Cerebellar cortex (tissue), 1 donor: ENCODE measurements at regions not wholly inside any gene's neighbourhood (a gene's known extent, or its start where the extent isn't known, plus 50 kb on each side); places are given as distances from the start of the nearest gene placed in this dataset.
"Not testable (repeated sequence)": the region's sequence is repeated elsewhere in the genome, so short reads cannot be mapped to it uniquely, and the experiment has no call there.

ENCODE experiments used
- DNase-seq: peaks from one replicate; pipeline ENCODE4 v3.0.0-alpha.2; 2015; ENCODE audit warnings: low spot score

DNA sequence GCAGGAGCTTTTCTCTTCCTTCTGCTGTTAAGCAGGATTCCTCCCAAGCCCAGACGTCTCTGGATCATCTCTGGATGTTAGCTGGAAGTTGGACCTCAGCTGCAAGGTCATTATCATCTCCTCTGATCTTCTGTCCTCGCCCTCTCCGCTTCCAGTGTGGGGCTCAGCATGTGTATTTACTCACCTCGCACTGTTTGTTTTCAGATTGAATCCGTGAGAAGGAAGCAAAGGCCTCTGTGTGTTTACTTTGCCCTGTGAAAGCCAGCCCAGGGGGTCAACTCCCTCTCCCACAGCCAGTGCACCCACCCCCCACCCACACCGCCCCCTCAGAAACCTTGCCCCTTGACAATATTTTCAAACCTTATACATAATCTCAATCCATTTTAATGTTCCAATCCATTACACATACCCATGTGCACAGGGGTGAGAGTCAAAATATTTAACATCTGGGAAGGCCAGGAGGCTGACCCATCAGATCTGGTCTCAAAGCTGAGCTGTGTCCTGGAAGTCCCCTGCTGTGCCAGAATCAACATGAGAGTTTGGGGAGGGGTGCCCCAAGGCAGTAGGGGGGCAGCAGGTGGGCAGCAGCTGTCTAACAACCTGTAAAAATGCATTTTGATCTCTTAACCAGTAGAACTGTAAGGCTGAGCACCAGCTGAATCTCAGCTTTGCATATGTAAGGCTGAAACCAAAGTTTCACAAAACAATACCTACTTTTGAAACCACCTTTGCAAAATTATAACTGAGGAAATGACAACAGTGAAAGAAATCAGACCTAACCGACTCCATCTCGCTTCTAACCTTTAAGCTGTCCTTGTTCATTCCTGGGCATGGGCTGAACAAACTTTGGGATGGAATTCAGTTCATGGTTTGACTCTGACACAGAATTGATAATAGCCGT, 157.9 kb downstream of the ZNF664 start:
- DNase-seq = no peak

DNA sequence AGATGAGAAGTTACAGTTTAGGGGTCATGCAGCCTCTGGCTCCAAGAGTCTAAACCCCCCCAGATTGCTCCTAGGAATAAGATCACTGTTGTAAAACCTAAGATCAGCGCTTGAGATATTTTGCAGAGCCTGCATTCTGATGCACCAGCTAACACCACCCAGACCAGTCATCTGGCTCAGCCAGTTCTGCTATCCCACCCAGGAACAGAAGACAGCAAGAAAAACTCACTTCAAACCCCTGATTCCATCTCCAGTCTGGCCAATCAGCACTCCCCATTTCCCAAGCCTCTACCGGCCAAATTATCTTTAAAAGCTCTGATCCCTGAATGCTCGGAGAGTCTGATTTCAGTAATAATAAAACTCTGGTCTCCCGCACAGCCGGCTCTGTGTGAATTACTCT, 158.6 kb downstream of the ZNF664 start:
- DNase-seq = no peak

- DNase-seq = no peak
Measured at GRCh38 chr12:124132530-124132929, 159.5 kb downstream of the ZNF664 start.

GRCh38 chr12:124136796-124137195, 158.1 kb upstream of the RFLNA start:
- DNase-seq = no peak

GRCh38 chr12:124140944-124141486, 153.9 kb upstream of the RFLNA start:
- DNase-seq = no peak

GRCh38 chr12:124141611-124142010, 153.3 kb upstream of the RFLNA start:
- DNase-seq = not testable (repeated sequence)

DNA sequence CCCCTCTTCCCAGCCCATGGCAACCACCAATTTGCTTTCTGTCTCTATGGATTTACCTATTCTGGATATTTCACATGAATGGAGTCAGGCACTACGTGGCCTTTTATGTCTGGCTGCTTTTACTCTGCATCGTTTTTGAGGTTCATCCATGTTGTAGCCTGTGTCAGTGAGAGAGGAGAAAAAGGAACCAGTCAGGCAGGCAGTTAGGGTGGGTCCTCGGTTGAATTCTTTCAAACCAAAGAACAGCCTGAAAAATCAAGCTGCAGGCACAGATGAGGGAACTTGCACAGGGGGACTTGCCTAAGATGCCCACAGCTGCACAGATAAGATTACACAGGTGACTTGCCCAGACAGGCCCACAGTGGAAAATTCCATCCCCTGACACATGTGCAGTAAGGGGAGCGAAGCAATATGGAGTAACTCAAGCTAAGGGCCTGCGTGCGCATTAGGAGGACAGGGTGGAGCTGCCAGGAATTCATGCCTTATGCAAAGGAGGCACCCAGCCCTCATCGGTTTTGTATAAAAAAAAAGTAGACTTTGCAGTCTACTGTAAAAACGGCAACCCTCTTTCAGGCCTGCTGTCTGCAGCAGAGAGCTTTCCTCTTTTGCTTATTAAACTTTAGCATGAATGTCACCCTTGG, 152.4 kb upstream of the RFLNA start:
- no peak for DNase-seq

DNA sequence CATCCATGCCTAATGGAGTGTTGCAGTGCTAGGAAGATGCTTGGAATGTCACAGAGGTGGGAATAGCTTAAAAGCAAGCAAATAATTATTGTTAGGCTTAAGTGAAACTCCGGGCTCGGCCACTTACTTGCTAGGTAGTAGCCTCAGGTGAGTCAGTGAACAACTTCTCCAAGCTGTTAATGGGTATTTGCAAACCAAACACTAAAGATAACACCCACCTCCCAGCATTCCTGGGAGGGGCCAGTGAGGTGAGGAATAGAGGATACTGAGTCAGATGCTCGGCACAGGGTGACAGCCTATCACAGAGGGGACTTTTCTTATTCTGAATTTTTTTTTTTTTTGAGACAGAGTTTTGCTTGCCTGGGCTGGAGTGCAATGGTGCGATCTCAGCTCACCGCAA, 151.2 kb upstream of the RFLNA start:
- DNase-seq = no peak

- DNase-seq = no peak
Measured at GRCh38 chr12:124144531-124145194, 150.2 kb upstream of the RFLNA start.

DNA sequence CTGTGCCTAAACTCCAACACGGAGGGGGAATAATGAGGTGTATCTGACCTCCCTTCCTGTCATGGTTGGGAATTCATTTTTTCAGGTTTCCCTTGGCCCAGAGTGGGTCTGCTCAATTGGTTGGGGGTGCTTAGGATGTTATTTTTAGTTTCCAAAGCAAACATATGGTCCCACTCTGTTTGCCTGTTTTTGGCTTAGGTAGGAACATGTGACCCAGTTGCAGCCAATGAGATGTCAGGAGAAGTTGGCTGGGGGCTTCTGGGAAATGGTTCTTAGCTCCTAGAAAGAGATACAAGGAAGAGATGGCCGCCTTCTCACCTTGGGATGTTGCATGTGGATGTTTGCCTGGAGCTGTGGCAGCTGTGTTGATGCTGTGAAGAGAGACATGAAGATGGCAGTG, 147.9 kb upstream of the RFLNA start:
- no peak for DNase-seq

DNA sequence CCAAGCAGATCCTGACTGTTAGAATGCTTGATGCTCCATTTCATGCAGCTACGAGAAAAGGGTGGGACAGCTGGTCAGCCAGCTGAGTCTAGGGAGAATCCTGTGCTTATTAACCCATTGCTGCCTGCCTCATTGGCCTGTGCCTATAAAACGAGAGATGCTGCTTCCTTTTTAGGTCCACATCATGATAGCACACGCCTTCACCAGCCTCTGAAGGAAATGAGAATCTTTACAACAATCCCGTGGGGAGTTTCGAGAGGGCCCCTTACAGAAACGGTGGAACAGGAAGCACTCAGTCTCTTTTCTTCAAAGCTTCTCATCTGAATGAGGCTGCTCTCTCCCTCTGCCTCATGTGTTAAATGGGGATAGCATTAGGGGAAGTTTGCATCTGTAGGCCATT, 147.3 kb upstream of the RFLNA start:
- no peak for DNase-seq

DNA sequence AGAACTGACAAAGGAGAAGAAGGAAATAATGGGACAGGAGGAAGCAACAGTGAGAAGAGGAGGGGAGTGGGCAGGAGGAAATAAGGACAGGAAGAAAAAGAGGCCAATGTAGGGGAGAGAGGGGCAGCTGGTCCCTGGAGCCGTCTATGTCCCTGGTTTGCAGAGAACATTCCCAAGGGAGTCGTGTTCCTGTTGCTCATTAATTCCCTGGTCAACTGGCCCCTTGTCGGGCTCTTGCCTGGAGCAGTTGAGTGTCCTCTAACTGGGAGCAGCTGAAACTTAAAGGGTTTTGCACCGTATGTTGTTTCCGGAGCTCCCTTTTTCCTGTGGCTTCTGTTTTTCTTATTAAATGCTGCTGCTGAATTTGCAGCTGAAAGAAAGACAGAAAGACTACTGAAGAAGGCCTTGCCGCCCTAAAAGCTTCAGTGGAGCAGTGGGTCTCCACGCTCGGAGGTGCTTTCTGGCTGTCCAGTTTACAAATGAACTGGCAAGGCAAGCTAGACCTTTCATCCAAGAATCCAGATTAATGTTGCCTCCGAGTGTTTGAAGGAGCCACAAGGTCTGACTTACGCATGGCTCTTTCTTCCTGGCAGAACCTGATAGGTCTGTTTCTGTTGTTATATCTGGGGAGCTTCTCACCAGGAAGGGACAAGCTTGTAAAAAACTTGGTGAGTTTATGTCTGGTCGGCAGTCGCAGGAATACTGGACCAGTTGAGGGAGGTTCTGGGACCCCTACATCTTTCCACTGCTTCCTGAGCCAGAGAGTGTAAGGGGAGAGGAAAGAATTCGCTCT, 146.2 kb upstream of the RFLNA start:
- no peak for DNase-seq

- DNase-seq = no peak
Measured at GRCh38 chr12:124149287-124149686, 145.6 kb upstream of the RFLNA start.

DNA sequence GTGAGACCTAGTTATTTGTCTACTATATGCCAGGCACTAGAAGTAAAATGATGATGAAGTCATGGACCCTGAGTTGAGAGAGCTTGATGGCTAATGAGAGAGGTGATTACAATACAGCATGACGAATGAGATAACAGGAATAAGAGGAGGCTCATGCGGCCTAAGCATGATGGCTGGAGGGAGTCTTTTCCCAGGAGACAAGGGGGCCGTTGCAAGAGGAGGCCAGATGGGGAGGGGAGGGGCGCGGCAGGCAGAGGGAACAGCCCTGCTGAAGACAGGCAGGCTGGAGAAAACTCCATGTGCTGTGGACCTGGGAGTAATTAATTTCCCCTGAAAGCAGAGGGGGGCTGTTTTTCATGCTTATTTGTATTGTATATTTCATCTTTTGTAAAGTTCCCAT, 144.7 kb upstream of the RFLNA start:
- DNase-seq = no peak

DNA sequence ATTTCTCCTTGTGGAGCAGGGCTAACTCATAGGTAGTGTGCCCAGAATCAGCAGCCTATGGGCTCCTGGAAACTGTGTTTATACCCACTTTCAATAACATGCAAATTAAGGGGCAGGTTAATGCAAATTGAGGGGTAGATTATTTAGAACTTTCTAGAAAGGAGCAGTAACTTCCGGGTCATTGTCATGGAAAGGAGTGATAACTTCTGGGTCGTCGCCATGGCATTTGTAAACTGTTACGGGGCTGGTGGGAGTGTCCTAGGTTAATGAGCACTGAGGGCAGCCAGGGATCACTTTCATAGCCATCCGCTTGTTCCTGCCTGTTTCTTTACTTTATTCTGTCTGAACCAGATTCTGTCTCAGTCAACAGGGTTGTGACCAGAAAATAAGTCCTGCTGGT, 143.3 kb upstream of the RFLNA start:
- no peak for DNase-seq

DNA sequence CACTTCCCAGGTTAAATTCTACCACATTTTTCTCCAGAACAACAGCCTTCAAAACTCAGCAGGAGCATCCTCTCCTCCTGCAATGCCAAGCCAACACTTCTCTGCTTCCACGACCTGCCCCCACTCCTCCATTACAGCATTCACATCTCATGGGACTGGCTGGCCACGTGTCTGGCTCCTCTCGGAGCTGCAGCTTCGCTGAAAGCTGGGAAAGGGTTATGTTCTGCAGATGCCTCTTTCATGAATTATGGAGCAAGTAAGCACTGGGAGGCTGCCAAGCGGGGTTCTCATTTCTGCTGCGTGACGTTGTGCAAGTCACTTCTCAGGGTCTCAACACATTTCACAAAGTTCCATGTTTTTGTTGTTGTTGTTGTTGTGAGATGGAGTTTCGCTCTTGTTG, 142.2 kb upstream of the RFLNA start:
- no peak for DNase-seq

DNA sequence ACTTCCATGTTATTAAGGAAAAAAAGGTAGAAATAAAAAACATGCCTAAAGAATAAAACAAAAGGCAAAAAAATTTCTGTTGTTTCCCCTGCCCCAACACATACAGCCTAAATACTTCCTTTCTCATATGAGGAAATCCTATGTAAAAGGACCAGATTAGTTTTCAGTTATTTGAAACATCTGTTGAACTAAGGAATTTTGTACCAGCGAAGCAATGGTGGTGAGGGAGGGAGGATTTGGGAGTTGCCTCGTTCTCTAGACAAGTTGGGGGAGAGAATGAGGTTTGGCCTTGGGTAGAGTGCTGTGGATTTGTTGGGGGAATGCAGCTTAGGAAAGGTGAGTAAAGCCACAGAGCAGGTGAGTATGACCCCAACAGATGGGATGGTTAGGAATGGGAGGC, 141.5 kb upstream of the RFLNA start:
- DNase-seq = no peak

GRCh38 chr12:124157406-124157805, 137.5 kb upstream of the RFLNA start:
- no peak for DNase-seq

- no peak for DNase-seq
Measured at GRCh38 chr12:124159655-124160054, 135.2 kb upstream of the RFLNA start.

DNA sequence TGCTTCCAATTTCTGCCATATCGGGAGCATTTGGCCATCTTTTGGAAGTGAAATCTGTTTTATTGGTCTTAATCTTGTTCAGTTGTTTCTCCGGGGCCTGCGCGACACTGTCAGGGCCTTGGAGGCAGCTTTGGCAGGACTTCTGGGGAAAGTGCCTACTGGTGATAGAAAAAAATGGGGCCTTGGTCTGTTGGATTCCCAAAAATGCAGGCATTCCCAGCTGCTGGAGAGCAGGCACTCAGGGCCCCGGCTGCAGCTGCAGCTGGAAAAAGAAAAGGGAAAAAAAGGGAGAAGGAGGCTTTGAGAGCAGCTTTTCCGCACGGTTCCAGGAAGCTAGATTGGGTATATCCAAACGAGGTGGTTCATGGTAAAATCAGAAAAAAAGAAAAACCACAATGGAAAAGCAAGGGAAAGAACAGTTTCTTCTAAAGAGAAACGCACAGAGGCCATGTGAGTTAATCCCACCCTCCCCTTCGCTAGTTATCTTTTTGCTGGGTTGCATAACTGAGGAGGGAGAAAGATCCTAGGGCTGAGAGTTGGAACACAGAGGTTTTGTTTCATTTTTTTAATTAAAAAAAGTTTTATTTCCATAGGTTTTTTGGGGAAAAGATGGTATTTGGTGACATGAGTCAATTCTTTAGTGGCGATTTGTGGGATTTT, 134.7 kb upstream of the RFLNA start:
- no peak for DNase-seq

GRCh38 chr12:124161402-124161801, 133.5 kb upstream of the RFLNA start:
- DNase-seq = not testable (repeated sequence)
